ENCODE measurements at regions not wholly inside any gene's neighbourhood (a gene's known extent, or its start where the extent isn't known, plus 50 kb on each side); places are given as distances from the start of the nearest gene placed in this dataset.

DNA sequence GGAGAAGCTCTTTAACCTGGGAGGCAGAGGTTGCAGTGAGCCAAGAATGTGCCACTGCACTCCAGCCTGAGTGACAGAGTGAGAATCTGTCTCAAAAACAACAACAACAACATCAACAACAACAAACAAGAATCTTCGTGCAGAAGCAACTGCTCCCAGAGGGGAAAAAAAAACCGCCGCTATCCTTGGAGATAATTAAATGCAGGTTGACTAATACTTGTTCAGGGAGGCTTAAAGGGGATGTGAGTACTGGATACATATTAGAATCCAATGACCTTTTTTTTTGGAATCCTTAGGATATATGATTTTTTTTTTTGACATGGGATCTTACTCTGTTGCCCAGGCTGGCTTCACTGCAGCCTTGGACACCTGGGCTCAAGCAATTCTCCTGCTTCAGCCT lies 89.6 kb upstream of the FAM171A1 start:
- TF ChIP-seq, protein P1, sequence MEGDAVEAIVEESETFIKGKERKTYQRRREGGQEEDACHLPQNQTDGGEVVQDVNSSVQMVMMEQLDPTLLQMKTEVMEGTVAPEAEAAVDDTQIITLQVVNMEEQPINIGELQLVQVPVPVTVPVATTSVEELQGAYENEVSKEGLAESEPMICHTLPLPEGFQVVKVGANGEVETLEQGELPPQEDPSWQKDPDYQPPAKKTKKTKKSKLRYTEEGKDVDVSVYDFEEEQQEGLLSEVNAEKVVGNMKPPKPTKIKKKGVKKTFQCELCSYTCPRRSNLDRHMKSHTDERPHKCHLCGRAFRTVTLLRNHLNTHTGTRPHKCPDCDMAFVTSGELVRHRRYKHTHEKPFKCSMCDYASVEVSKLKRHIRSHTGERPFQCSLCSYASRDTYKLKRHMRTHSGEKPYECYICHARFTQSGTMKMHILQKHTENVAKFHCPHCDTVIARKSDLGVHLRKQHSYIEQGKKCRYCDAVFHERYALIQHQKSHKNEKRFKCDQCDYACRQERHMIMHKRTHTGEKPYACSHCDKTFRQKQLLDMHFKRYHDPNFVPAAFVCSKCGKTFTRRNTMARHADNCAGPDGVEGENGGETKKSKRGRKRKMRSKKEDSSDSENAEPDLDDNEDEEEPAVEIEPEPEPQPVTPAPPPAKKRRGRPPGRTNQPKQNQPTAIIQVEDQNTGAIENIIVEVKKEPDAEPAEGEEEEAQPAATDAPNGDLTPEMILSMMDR (conservative IDR thresholded peaks at IDR 0.05 in 1 of 2, IDR thresholded peaks at IDR 0.05 in 1 of 2; ENCODE audit: low read depth in 1 of 2, low read length in 2 of 2): no peak
- TF ChIP-seq EZH2 (IDR thresholded peaks at IDR 0.05; ENCODE audit: low read length, missing control alignments): no peak
